Neural cell (in vitro differentiated cells): ENCODE measurements at regions not wholly inside any gene's neighbourhood (a gene's known extent, or its start where the extent isn't known, plus 50 kb on each side); places are given as distances from the start of the nearest gene placed in this dataset.

Experiments used
- H2AFZ ChIP-seq: fragments of 200-600, 300-800 bp; sonication (generic), shearing (Covaris generic); 2 replicates; pipeline ENCODE4 v1.6.0; 2014; ENCODE audit warnings: low read depth, mild to moderate bottlenecking, antibody characterized with exemption, low read length, moderate library complexity
- H3F3A ChIP-seq: fragments of 200-600 bp; shearing (Covaris generic); 2 replicates; pipeline ENCODE4 v1.6.1; 2016; ENCODE audit warnings: mild to moderate bottlenecking, moderate library complexity, mixed read lengths, antibody characterized with exemption, low read length; ENCODE audit not compliant: insufficient read depth, poor library complexity, severe bottlenecking
- H3K27ac ChIP-seq: fragments of 200-600, 300-800 bp; sonication (generic), shearing (Covaris generic); 2 replicates; pipeline ENCODE4 v1.5.1; 2014; ENCODE audit warnings: mild to moderate bottlenecking, low read length, moderate library complexity
- H3K27me3 ChIP-seq: fragments of 300-800, 200-600 bp; sonication (generic), shearing (Covaris generic); 2 replicates; pipeline ENCODE4 v1.6.0; 2014; ENCODE audit warnings: mild to moderate bottlenecking, low read depth, low read length, moderate library complexity; ENCODE audit not compliant: insufficient read depth
- H3K36me3 ChIP-seq: fragments of 300-800, 200-600 bp; sonication (generic), shearing (Covaris generic); 2 replicates; pipeline ENCODE4 v1.5.1; 2014; ENCODE audit warnings: mild to moderate bottlenecking, antibody characterized with exemption, low read length, moderate library complexity; ENCODE audit not compliant: insufficient read depth
- H3K4me2 ChIP-seq: fragments of 300-800, 200-600 bp; sonication (generic), shearing (Covaris generic); 2 replicates; pipeline ENCODE4 v1.6.0; 2014; ENCODE audit warnings: mild to moderate bottlenecking, low read length
- H3K4me3 ChIP-seq: fragments of 300-800, 200-600 bp; sonication (generic), shearing (Covaris generic); 2 replicates; pipeline ENCODE4 v1.5.1; 2014; ENCODE audit warnings: mild to moderate bottlenecking, low read length, moderate library complexity
- H3K79me2 ChIP-seq: fragments of 200-600 bp; shearing (Covaris generic); replicated peaks from 2 replicates; pipeline ENCODE4 v1.6.0; 2014; ENCODE audit warnings: mild to moderate bottlenecking, low read length, moderate library complexity; ENCODE audit not compliant: insufficient read depth
- H3K9ac ChIP-seq: fragments of 300-800, 200-600 bp; sonication (generic), shearing (Covaris generic); 2 replicates; pipeline ENCODE4 v1.6.1; 2016; ENCODE audit warnings: mild to moderate bottlenecking, low read length, mixed read lengths
- H3K9me2 ChIP-seq: fragments of 200-600 bp; shearing (Covaris generic); 2 replicates; pipeline ENCODE4 v1.6.1; 2016; ENCODE audit warnings: mild to moderate bottlenecking, low read length, mixed read lengths; ENCODE audit not compliant: insufficient read depth
- H3K9me3 ChIP-seq: fragments of 200-600, 300-800 bp; sonication (generic), shearing (Covaris generic); 2 replicates; pipeline ENCODE4 v1.6.1; 2016; ENCODE audit warnings: mild to moderate bottlenecking, mixed run types, low read length, moderate library complexity, mixed read lengths
- H4K20me1 ChIP-seq: fragments of 200-600 bp; shearing (Covaris generic); 2 replicates; pipeline ENCODE4 v1.6.1; 2016; ENCODE audit warnings: mild to moderate bottlenecking, mixed run types; ENCODE audit not compliant: insufficient read depth
- CTCF ChIP-seq: fragments of 450-650 bp; IDR thresholded peaks from 2 replicates; pipeline ENCODE4 v1.5.1; 2014; ENCODE audit warnings: antibody characterized with exemption, mild to moderate bottlenecking, moderate library complexity; ENCODE audit not compliant: poor library complexity, severe bottlenecking
- EP300 ChIP-seq: fragments of 450-650 bp; conservative IDR thresholded peaks from 2 replicates; pipeline ENCODE4 v1.6.1; 2014; ENCODE audit warnings: antibody characterized with exemption, mild to moderate bottlenecking, moderate library complexity; ENCODE audit not compliant: poor library complexity, severe bottlenecking
- EZH2 ChIP-seq: fragments of 200-600, 300-800 bp; shearing (Covaris generic), sonication (generic); IDR thresholded peaks from 2 replicates; pipeline ENCODE4 v1.6.1; 2014; ENCODE audit warnings: antibody characterized with exemption, low read length, borderline replicate concordance, mild to moderate bottlenecking; ENCODE audit not compliant: insufficient read depth, poor library complexity, severe bottlenecking
- MXI1 ChIP-seq: fragments of 450-650 bp; conservative IDR thresholded peaks from 2 replicates; pipeline ENCODE4 v1.6.1; 2014; ENCODE audit warnings: antibody characterized with exemption, mild to moderate bottlenecking; ENCODE audit not compliant: poor library complexity, severe bottlenecking
- POLR2AphosphoS5 ChIP-seq: IDR thresholded peaks from 2 replicates; pipeline ENCODE4 v1.6.1; 2012
- RAD21 ChIP-seq: fragments of 450-650 bp; conservative IDR thresholded peaks from 2 replicates; pipeline ENCODE4 v1.6.1; 2014; ENCODE audit warnings: antibody characterized with exemption, mild to moderate bottlenecking, moderate library complexity
- SMC3 ChIP-seq: fragments of 450-650 bp; conservative IDR thresholded peaks from 2 replicates; pipeline ENCODE4 v1.6.1; 2014; ENCODE audit warnings: antibody characterized with exemption, mild to moderate bottlenecking, moderate library complexity; ENCODE audit not compliant: poor library complexity
- TAF1 ChIP-seq: IDR thresholded peaks from 2 replicates; pipeline ENCODE4 v1.6.1; 2012; ENCODE audit warnings: low read depth
- TF ChIP-seq, protein P1 (sequence below): IDR thresholded peaks from 2 replicates; pipeline ENCODE4 v1.6.1; 2012; ENCODE audit warnings: borderline replicate concordance

GRCh38 chr9:21551401-21551800 is 69.3 kb upstream of the IFNE start:
- peaks cover 22% of the 10 kb centered on the region for H3K27me3 ChIP-seq
- no peak overlapping the region for H3K27ac ChIP-seq
- TF ChIP-seq EP300 (no peak), MXI1 (no peak), TAF1 (no peak), RAD21 (no peak), EZH2 (no peak), POLR2AphosphoS5 (no peak), SMC3 (no peak), CTCF (no peak)
- TF ChIP-seq, protein P1, sequence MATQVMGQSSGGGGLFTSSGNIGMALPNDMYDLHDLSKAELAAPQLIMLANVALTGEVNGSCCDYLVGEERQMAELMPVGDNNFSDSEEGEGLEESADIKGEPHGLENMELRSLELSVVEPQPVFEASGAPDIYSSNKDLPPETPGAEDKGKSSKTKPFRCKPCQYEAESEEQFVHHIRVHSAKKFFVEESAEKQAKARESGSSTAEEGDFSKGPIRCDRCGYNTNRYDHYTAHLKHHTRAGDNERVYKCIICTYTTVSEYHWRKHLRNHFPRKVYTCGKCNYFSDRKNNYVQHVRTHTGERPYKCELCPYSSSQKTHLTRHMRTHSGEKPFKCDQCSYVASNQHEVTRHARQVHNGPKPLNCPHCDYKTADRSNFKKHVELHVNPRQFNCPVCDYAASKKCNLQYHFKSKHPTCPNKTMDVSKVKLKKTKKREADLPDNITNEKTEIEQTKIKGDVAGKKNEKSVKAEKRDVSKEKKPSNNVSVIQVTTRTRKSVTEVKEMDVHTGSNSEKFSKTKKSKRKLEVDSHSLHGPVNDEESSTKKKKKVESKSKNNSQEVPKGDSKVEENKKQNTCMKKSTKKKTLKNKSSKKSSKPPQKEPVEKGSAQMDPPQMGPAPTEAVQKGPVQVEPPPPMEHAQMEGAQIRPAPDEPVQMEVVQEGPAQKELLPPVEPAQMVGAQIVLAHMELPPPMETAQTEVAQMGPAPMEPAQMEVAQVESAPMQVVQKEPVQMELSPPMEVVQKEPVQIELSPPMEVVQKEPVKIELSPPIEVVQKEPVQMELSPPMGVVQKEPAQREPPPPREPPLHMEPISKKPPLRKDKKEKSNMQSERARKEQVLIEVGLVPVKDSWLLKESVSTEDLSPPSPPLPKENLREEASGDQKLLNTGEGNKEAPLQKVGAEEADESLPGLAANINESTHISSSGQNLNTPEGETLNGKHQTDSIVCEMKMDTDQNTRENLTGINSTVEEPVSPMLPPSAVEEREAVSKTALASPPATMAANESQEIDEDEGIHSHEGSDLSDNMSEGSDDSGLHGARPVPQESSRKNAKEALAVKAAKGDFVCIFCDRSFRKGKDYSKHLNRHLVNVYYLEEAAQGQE = no peak
- no peaks in the 10 kb centered on the region for H3K9me2 ChIP-seq
- H2AFZ ChIP-seq = no peak overlapping the region
- no peak overlapping the region for H3K9ac ChIP-seq
- no peaks in the 10 kb centered on the region for H3F3A ChIP-seq
- no peak overlapping the region for H3K4me3 ChIP-seq
- H3K79me2 ChIP-seq = no peaks in the 10 kb centered on the region
- H3K9me3 ChIP-seq = no peaks in the 10 kb centered on the region
- no peaks in the 10 kb centered on the region for H3K36me3 ChIP-seq
- H4K20me1 ChIP-seq = no peaks in the 10 kb centered on the region
- no peak overlapping the region for H3K4me2 ChIP-seq

GRCh38 chr9:21552244-21553170 is 70.4 kb upstream of the IFNE start:
- H3K36me3 ChIP-seq = no peaks in the 10 kb centered on the region
- no peak for TF ChIP-seq EZH2
- TF ChIP-seq POLR2AphosphoS5 = no peak
- TF ChIP-seq, protein P1 = no peak
- no peak for TF ChIP-seq TAF1
- no peak for TF ChIP-seq SMC3
- TF ChIP-seq EP300 = no peak
- TF ChIP-seq MXI1 = no peak
- TF ChIP-seq RAD21 = no peak
- no peak for TF ChIP-seq CTCF
- H3K79me2 ChIP-seq = no peaks in the 10 kb centered on the region
- no peaks in the 10 kb centered on the region for H3F3A ChIP-seq
- no peaks in the 10 kb centered on the region for H4K20me1 ChIP-seq
- H2AFZ ChIP-seq = no peak overlapping the region
- no peaks in the 10 kb centered on the region for H3K9me2 ChIP-seq
- peaks cover 33% of the 10 kb centered on the region for H3K27me3 ChIP-seq
- no peak overlapping the region for H3K27ac ChIP-seq
- no peak overlapping the region for H3K9ac ChIP-seq
- H3K4me3 ChIP-seq = no peak overlapping the region
- no peaks in the 10 kb centered on the region for H3K9me3 ChIP-seq
- H3K4me2 ChIP-seq = no peak overlapping the region
